IPS DF 4.7 (cell line): ENCODE measurements at regions not wholly inside any gene's neighbourhood (a gene's known extent, or its start where the extent isn't known, plus 50 kb on each side); places are given as distances from the start of the nearest gene placed in this dataset.
"Not testable (repeated sequence)": the region's sequence is repeated elsewhere in the genome, so short reads cannot be mapped to it uniquely, and the experiment has no call there.

Source experiments
- DNase-seq: peaks from one replicate; pipeline ENCODE4 v3.0.0-alpha.2; 2013; ENCODE audit warnings: low spot score; ENCODE audit errors: extremely low read depth

- no peak for DNase-seq
Measured at GRCh38 chr1:197985351-197985750, 68.2 kb downstream of the LHX9 start.

DNA sequence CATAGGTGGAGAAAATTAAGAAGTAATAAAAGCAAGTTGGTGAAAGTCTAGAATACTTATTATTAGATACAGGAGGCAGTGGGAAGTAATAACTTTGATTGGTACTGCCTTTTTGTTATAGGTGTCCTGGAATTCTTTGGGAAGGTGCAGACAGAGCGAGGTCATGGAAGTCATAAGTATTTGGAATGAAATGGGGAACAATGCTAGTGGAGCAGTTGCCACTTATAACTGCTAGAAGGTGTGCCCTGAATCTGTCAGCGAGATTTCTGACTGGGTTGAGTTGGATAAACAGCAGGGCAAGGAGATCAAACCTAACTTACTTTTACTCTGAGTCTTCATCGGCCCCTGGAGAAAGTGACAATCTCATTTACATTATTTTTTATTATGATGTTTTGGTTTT is 69.6 kb downstream of the LHX9 start:
- DNase-seq, result no peak

DNA sequence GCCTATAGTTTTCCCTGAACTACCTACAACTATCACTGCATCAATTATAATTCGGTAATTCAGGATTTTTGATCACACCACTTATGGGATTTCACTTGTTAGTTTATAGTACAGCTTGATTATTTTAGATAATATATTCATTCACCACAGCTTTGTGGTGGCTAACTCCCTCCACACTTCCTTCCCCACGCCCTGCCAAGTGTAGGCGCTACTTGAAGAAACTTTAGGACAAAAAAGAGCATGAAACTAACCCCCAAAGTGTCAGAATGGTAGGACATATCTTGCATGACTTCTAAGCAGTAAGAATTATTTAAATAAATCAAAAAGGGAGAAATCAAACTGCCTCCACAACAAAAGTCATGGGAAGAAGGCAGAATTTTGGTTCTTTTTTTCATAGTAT is 70.1 kb downstream of the LHX9 start:
- DNase-seq, result no peak

GRCh38 chr1:197988581-197988980 is 71.4 kb downstream of the LHX9 start:
- DNase-seq, result not testable (repeated sequence)

GRCh38 chr1:197989058-197989457 is 71.9 kb downstream of the LHX9 start:
- no peak for DNase-seq

DNA sequence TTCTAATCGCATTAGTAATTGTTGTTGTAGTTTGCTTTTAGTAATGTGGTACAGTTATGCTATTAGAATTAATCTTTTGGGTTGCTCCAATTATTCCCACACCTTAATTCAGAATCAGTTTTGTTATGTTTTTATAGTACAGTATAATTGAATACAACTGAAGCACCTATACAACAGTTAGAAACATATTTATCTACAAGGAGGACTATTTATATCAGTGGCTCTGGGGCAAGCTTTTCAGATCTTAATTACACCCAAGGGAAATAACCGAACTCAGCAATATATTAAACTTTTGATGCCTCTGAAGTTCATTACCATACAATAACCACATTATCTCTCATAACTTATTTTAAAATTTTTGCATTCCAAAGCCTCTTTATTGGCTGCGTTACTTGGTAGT is 74.4 kb downstream of the LHX9 start:
- DNase-seq, result no peak

DNA sequence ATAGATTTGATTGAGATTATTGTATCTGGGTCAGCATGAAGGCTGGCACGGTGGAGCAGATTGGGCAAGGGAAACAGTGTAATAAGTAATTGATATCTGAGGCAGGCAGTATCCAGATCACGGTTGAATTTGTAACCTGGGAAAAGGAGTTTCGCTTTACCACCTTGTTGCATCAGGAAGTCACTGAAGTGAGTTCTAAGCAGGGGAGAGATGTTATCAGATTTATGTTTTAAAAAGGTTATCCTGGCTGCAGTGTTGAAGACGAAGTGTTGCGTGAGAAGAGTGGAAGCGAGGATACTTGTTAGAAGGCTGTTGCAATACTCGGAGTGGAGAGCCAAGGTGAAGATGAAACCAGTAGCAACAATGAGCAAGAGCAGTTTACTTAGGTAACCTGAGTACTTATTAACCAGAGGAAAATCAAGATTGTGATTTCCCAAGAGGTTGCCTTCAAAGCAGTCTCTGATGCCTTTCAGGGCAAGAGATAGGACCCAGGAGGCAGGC is 77.8 kb downstream of the LHX9 start:
- no peak for DNase-seq

- DNase-seq, result no peak
Measured at GRCh38 chr1:197995408-197996258, 78.5 kb downstream of the LHX9 start.

DNA sequence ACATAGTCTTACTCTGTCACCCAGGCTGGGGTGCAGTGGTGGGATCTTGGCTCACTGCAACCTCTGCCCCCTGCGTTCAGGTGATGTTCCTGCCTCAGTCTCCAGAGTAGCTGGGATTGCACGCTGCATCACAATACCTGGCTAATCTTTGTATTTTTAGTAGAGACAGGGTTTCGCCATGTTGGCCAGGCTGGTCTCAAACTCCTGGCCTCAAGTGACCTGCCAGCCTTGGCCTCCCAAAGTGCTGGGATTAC is 79.0 kb downstream of the LHX9 start:
- not testable (repeated sequence) for DNase-seq

DNA sequence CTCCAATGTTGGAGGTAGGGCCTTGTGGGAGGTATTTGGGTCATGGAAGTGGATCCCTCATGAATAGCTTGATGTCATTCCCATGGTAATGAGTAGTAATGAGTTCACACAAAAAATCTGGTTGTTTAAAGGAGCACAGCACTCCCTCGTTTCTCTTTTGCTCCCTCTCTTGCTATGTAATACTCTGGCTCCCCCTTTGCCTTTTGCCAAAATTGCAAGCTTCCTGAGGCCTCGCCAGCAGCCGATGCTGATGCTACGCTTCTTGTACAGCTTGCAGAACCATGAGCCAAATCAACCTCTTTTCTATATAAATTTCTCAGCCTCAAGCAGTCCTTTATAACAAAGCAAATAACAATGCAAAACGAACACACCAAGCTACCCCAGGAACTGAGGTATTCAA is 80.9 kb downstream of the LHX9 start:
- no peak for DNase-seq

DNA sequence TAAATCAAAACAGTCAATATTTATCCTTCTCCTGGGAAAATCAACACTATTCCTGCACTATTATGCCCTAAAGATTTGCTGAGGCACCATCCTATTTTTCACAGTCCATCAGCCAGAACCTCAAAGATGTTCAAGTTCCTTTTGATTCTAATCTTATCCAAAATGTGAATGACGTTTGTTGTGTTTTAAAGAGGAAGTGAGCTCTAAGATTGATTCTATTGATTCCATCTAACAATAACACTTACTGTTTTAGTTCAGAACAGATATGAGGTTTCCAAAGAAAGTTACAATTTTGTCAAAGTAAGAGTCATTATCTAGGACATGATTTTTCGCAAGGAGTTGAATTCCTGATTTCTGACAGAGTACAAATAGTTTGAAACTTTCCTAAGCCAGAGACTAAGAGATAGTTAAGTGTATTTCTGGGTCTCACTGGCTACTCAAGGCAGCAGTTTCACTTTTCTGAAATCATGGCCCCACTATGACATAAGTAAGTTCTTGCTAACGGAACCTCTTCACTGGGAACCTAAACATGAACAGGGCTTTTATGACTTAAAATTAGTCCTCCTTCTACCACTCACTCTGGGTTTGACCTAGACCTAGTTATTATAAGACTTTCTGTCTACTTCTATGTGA is 84.7 kb downstream of the LHX9 start:
- DNase-seq, result no peak

- DNase-seq, result no peak
Measured at GRCh38 chr1:198003468-198003867, 86.3 kb downstream of the LHX9 start.

DNA sequence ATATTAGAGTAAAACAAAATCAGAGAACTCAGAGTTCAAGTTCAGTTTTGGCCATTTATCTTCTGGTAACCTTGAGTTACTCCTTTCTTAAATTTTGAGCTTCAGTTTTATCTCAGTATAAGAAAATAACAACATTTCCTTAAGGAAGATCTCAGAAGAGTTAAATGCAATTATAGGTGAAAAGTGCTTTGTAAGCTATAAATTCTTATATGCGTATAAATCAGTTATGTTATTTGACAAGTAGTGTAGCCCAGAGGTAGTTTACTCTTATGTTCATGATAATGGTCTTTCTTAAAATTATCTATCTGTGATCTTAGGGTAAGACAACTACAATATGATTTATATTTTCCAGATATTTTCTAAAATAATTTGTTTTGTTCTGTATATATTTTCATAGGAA is 89.8 kb downstream of the LHX9 start:
- no peak for DNase-seq

DNA sequence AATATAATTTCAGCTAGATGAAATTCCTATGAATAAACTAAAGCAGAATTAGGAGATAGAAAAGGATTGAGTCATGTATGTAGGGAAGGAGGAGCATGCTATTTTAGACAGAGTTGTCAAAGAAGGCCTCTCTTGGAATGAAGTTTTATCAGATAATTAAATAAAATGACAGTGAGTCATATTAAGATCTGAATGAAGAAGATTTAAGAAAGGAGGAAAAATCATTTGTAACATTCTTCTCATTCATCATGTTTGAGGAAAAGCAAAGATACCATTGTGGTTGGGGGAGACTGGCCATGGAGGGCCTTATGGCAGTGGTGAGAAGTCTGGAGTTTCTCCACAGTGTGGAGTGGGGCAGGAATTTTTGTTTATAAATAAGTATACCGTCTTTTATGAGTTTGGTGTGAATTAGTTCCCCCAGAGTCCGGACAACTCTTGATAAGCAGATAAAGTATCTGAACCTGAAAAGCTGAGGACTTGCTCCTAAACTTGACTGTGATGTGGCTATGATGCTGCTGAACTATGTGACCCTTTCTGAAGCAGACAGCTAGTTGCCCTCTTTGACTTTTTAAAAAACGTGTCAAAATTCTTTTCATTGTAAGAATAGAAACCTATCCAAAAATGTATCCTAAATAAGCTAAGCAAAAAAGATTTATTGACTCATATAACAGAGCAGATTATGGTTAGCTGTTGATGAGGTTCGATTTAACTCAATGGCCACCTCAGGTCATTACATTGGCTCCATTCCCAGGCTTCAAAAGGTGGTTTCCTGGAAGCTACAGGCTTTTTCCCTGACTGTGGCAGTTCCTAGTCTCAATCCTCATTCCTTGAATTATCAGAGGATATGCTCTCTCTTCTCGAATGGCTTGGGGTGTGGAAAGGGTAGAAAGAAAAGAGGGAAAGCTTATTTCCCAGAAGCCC is 90.8 kb downstream of the LHX9 start:
- DNase-seq, result no peak

GRCh38 chr1:198014355-198014754 is 97.2 kb downstream of the LHX9 start:
- DNase-seq, result no peak

DNA sequence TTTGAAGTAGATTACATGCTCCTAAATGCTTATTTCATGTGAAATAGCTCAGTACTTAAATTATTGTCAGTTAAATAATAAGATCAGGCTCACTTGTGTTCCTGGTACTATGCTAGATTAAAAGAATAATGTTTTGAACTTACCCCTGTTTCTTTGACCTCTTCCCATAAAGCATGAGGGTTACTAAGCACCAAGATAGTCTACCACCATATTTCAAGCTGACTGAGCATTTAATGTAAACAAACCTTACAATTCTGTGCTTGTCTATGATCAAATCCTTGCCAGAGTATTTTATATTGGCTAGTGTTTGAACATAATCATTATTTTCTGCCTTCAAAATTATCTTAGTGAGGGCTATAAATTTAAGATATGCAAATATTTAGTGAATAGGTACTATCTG is 98.1 kb downstream of the LHX9 start:
- DNase-seq, result no peak

DNA sequence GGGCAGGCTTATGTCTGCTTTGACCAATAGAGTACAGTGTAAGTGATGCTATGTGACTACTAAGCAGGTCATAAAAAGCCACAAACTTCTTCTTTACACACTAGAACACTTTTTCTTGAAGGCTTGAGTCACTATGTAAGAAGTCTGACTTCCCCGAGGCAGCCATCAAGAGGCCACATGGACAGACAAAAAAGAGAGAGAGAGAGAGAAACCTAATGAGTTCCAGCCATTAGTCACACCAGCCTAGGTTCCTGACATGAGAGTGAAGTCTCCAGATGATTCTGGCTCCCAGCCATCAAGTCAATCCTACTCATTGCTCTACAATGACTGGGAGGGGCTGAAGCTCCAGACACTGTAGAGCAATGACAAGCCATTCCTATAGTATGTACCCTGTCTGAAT is 101.4 kb downstream of the LHX9 start:
- no peak for DNase-seq

- no peak for DNase-seq
Measured at GRCh38 chr1:198019126-198019525, 102.0 kb downstream of the LHX9 start.

DNA sequence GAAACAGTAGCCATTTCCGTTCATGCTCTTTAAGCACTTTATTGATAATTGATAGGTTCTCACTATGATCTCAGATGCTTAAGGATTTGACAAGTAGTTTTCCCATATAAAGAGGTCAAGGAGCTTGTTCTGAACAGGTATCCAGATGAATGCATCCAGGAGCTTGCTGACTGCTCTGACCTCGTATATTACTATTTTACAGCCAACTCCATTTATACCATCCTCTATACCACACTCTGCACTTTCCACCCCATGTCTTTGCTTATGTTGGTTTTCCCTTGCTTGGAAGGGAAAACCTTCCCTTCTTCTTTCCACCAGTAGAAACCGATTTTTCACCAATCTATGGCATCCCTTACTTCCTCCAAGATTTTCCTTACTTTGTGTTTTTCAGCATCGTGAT is 107.2 kb downstream of the LHX9 start:
- no peak for DNase-seq

DNA sequence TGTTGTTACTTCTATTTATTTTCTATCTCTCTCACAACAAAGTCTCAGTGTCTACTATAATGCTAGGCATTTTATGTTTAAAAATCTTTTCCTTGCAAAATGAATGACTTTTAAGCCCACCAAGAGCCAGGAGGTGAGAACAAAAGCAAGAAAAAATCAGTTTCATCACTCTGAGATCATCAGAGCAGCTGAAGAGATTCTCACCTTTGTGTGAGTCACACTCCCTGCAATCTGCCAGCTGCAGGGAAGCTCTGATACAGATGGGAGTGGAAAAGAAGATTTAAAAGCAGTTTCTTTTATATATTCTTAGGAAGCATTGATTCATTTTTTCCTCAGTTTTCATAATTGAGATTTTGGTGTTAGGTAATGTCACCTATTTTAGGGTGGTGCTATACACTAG is 107.6 kb downstream of the LHX9 start:
- DNase-seq, result no peak

GRCh38 chr1:198030682-198031081 is 113.5 kb downstream of the LHX9 start:
- DNase-seq, result no peak

- no peak for DNase-seq
Measured at GRCh38 chr1:198031086-198031485, 113.9 kb downstream of the LHX9 start.
